ENCODE measurements at regions not wholly inside any gene's neighbourhood (a gene's known extent, or its start where the extent isn't known, plus 50 kb on each side); places are given as distances from the start of the nearest gene placed in this dataset.

DNA sequence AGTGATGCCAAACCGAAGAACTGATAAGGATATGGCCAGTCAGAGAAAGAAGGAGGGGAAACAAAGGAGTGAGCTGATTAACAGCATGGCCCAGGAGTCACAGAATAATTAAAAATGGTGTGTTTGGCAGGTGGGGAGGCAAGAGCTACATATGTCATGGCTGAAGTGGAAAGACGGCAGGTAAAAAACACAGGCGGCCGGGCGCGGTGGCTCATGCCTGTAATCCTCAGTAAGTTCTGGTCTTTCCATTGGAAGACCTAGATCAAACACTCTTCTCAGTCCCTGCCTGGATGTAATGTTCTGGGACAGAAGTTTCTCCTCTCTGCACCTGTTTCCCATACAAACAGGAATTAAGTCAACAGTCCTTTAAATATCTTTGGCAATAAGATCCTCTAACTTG, 503.9 kb downstream of the STIM2 start:
- no peak for TF ChIP-seq CTCF (IDR thresholded peaks at IDR 0.05)
- no peak for TF ChIP-seq ZFX (IDR thresholded peaks at IDR 0.05; ENCODE audit: borderline replicate concordance)

DNA sequence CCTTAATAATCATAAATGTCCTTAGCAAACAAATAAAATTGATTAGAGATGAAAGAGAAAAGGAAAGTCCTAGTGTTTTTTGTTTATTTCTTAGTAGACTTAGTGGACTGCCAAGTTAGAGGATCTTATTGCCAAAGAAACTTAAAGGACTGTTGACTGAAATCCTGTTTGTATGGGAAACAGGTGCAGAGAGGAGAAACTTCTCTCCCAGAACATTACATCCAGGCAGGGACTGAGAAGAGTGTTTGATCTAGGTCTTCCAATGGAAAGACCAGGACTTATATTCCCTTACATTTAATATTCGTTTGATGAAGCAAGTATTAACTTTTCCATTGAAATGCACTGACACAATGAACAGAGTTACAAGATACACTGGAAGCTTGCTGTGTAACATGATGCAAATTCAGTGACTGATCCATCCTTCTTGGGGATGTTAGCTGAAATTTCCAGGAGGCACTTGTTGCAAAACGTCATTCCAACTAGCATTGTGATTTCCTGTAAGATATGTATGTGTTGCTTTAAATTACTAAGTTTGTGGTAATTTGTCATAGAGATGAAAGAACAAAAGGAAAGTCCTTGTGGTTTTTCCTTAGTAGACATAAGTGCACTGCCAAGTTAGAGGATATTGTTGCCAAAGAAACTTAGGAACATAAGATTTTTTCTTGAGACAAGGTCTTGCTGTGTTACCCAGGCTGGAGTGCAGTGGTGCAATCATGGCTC, 505.6 kb downstream of the STIM2 start:
- TF ChIP-seq CTCF (IDR thresholded peaks at IDR 0.05) (no peak), ZFX (IDR thresholded peaks at IDR 0.05; ENCODE audit: borderline replicate concordance) (no peak)
- no peak overlapping the region for H3K27ac ChIP-seq

More for the DNA sequence above, 503.9 kb downstream of the STIM2 start:
- H3K27ac ChIP-seq: no peak overlapping the region

- TF ChIP-seq ZFX (IDR thresholded peaks at IDR 0.05; ENCODE audit: borderline replicate concordance): no peak
- TF ChIP-seq CTCF (IDR thresholded peaks at IDR 0.05): no peak
These were observed 508.1 kb downstream of the STIM2 start for GRCh38 chr4:27368781-27369180.

GRCh38 chr4:27381815-27382214, 521.2 kb downstream of the STIM2 start:
- H3K27ac ChIP-seq: no peak overlapping the region
- TF ChIP-seq CTCF (IDR thresholded peaks at IDR 0.05): no peak
- TF ChIP-seq ZFX (IDR thresholded peaks at IDR 0.05; ENCODE audit: borderline replicate concordance): no peak

More at GRCh38 chr4:27368781-27369180, 508.1 kb downstream of the STIM2 start:
- H3K27ac ChIP-seq: no peak overlapping the region

DNA sequence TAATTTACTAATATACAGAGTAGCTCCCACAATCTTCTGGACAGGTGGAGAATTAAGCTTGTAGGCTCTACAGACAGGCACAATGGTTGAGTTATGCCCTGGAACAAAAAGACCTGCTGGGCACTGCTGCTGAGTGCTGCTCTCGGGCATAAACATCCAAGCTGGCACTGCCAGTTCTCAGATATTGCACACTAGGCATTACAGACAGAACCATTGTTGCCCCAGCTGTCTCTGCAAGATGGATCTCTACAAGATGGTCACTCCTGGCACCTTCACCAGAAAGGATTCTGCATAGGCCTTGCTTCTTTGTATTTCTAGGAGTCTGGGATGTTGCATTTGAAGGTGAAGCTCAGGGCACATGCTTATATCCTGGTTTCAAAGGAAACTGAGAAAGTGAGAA, 527.1 kb downstream of the STIM2 start:
- TF ChIP-seq ZFX (IDR thresholded peaks at IDR 0.05; ENCODE audit: borderline replicate concordance) (no peak), CTCF (IDR thresholded peaks at IDR 0.05) (no peak)
- no peak overlapping the region for H3K27ac ChIP-seq

GRCh38 chr4:27397886-27398285, 537.2 kb downstream of the STIM2 start:
- TF ChIP-seq CTCF (IDR thresholded peaks at IDR 0.05): no peak
- no peak for TF ChIP-seq ZFX (IDR thresholded peaks at IDR 0.05; ENCODE audit: borderline replicate concordance)
- no peak overlapping the region for H3K27ac ChIP-seq

DNA sequence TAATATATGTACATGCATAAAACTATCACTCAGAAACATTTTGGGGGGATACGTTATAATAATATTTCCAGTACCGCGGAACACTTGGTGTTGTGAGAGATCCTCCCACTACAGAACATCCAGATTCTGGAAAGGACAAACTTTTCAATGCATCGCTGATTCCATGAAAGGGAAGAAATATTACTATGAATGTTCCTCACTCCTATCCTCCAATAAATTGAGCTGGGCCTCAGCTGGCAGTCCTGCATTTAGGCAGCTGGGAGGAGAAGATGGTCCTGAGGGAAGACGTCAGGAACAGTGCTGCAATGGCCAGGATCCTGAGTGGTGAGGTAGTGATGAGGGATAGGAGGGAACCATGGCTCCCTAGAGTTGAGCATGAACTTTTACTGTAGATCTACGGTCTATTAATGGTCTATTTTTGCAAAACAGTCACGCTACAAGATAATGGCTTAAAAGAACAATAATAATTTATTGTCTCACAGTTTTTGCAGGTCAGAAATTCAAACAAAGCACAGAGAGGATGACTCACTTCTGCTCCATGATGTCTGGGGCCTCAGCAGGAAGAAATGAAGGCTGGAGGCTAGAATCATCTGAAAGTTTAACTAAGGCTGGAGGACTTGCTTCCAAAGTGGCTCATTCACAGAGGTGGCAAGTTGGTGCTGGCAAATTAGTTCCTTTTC, 538.1 kb downstream of the STIM2 start:
- no peak for TF ChIP-seq ZFX (IDR thresholded peaks at IDR 0.05; ENCODE audit: borderline replicate concordance)
- no peak for TF ChIP-seq CTCF (IDR thresholded peaks at IDR 0.05)
- no peak overlapping the region for H3K27ac ChIP-seq
